HCT116 (cell line): ENCODE measurements at regions not wholly inside any gene's neighbourhood (a gene's known extent, or its start where the extent isn't known, plus 50 kb on each side); places are given as distances from the start of the nearest gene placed in this dataset.

Experiments used
- CEBPB ChIP-seq: IDR thresholded peaks from 2 replicates; pipeline ENCODE4 v1.6.1; 2012; ENCODE audit warnings: low read depth
- EGR1 ChIP-seq: IDR thresholded peaks from 2 replicates; pipeline ENCODE4 v1.6.1; 2012; ENCODE audit warnings: low read depth
- EZH2phosphoT487 ChIP-seq: fragments of 200-600 bp; IDR thresholded peaks from 2 replicates; pipeline ENCODE4 v1.6.1; 2018; ENCODE audit warnings: antibody characterized with exemption, borderline replicate concordance
- RAD21 ChIP-seq: IDR thresholded peaks from 2 replicates; pipeline ENCODE4 v1.6.1; 2012; ENCODE audit warnings: low read depth, mild to moderate bottlenecking
- SP1 ChIP-seq: IDR thresholded peaks from 2 replicates; pipeline ENCODE4 v1.6.1; 2012; ENCODE audit warnings: low read depth
- TF ChIP-seq, protein P1 (sequence below), 3 experiments: fragments of 200-600 bp in 1 of 3; sonication (generic) in 1 of 3; IDR thresholded peaks in 2 of 3; conservative IDR thresholded peaks in 1 of 3; 2 replicates each; pipeline ENCODE4 v1.5.1; 2012 to 2017; ENCODE audit warnings: low read depth in 2 of 3, low read length in 2 of 3, antibody characterized with exemption in 1 of 3, borderline replicate concordance in 1 of 3, control low read depth in 1 of 3, mild to moderate bottlenecking in 1 of 3, mixed read lengths in 1 of 3, mixed run types in 1 of 3, moderate library complexity in 1 of 3; ENCODE audit not compliant: insufficient read depth in 1 of 3
- TF ChIP-seq, protein P2 (sequence below): IDR thresholded peaks from 2 replicates; pipeline ENCODE4 v1.6.1; 2012; ENCODE audit warnings: low read depth
- TF ChIP-seq, protein P3 (sequence below): IDR thresholded peaks from 2 replicates; pipeline ENCODE4 v1.6.1; 2012

DNA sequence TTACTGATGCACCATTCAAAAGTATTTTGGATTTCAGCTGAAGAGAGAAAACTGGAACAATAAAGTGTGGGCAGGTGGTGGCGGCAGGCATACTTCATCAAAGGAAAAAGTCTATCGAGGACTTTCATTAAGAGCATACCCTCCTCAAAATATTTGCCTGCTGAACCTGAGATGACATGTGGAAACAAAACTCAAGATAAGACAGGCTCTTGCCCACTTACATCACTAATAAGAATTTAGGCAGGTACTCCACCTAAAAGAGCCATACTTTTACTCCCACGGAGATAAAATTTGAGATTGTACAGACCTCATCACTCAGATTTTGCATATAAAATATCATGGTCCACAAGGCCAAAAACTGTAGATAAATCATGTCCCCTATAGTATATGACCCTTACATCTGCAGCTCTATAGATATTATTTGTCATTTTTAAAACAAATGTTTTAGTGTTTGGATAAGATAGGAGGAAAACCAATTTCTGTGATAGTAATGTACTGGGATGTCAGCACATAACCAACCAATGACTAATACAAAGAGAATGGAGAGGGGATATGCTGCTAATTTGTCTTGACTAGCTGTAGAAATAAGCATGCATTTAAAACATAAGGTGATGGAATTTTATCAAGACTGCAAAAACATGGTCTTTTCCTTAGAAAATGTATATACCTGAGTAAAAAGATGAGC lies 730.6 kb upstream of the ZNF608 start:
- TF ChIP-seq SP1 (no peak), CEBPB (no peak), RAD21 (no peak), EGR1 (no peak), EZH2phosphoT487 (no peak)
- TF ChIP-seq, protein P1, sequence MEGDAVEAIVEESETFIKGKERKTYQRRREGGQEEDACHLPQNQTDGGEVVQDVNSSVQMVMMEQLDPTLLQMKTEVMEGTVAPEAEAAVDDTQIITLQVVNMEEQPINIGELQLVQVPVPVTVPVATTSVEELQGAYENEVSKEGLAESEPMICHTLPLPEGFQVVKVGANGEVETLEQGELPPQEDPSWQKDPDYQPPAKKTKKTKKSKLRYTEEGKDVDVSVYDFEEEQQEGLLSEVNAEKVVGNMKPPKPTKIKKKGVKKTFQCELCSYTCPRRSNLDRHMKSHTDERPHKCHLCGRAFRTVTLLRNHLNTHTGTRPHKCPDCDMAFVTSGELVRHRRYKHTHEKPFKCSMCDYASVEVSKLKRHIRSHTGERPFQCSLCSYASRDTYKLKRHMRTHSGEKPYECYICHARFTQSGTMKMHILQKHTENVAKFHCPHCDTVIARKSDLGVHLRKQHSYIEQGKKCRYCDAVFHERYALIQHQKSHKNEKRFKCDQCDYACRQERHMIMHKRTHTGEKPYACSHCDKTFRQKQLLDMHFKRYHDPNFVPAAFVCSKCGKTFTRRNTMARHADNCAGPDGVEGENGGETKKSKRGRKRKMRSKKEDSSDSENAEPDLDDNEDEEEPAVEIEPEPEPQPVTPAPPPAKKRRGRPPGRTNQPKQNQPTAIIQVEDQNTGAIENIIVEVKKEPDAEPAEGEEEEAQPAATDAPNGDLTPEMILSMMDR (IDR thresholded peaks at IDR 0.05 in 2 of 3, conservative IDR thresholded peaks at IDR 0.05 in 1 of 3; ENCODE audit: borderline replicate concordance in 1 of 3, insufficient read depth in 1 of 3, low read depth in 2 of 3, low read length in 2 of 3): no peak
- TF ChIP-seq, protein P2, sequence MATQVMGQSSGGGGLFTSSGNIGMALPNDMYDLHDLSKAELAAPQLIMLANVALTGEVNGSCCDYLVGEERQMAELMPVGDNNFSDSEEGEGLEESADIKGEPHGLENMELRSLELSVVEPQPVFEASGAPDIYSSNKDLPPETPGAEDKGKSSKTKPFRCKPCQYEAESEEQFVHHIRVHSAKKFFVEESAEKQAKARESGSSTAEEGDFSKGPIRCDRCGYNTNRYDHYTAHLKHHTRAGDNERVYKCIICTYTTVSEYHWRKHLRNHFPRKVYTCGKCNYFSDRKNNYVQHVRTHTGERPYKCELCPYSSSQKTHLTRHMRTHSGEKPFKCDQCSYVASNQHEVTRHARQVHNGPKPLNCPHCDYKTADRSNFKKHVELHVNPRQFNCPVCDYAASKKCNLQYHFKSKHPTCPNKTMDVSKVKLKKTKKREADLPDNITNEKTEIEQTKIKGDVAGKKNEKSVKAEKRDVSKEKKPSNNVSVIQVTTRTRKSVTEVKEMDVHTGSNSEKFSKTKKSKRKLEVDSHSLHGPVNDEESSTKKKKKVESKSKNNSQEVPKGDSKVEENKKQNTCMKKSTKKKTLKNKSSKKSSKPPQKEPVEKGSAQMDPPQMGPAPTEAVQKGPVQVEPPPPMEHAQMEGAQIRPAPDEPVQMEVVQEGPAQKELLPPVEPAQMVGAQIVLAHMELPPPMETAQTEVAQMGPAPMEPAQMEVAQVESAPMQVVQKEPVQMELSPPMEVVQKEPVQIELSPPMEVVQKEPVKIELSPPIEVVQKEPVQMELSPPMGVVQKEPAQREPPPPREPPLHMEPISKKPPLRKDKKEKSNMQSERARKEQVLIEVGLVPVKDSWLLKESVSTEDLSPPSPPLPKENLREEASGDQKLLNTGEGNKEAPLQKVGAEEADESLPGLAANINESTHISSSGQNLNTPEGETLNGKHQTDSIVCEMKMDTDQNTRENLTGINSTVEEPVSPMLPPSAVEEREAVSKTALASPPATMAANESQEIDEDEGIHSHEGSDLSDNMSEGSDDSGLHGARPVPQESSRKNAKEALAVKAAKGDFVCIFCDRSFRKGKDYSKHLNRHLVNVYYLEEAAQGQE: no peak
- TF ChIP-seq, protein P3, sequence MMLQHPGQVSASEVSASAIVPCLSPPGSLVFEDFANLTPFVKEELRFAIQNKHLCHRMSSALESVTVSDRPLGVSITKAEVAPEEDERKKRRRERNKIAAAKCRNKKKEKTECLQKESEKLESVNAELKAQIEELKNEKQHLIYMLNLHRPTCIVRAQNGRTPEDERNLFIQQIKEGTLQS: no peak
